ENCODE measurements at regions not wholly inside any gene's neighbourhood (a gene's known extent, or its start where the extent isn't known, plus 50 kb on each side); places are given as distances from the start of the nearest gene placed in this dataset.

DNA sequence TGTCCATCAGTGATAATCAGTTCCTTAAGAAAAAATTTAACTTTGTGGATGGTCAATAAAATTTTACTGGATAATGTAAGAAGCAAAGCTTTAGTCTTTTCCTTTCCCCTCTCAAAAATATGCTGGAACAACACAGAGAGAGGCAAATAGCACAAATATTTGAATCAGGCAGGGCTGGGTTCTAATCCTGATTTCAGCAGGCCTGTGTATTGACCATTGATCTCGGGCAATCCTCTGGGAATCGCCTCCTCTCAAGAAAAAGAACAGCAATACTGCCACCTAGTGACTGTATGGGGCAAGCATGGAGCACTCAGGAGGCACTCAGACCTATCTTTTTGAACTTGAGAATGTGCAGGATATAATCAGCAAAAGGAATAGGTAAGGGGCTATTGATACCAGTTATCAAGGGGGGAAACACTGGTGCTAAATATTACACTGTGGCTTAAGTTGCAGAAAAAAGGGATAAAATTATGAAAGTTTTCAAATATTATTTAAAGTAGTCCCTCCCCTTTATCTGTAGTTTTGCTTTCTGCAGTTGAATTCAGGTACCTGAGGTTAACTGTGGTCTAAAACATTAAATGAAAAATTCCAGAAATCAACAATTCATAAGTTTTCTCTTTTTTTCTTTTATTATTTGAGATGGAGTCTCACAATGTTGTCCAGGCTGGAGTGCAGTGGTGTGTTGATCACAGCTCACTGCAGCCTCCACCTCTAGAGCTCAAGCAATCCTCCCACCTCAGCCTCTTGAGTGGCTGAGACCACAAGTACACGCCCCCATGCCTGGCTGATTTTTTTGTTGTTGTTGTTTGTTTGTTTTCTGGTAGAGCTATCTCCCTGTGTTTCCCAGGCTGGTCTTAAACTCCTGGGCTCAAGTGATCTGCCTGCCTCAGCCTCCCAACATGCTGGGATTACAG lies 91.8 kb upstream of the NHSL1 start (continued):
- TF ChIP-seq, protein P1, sequence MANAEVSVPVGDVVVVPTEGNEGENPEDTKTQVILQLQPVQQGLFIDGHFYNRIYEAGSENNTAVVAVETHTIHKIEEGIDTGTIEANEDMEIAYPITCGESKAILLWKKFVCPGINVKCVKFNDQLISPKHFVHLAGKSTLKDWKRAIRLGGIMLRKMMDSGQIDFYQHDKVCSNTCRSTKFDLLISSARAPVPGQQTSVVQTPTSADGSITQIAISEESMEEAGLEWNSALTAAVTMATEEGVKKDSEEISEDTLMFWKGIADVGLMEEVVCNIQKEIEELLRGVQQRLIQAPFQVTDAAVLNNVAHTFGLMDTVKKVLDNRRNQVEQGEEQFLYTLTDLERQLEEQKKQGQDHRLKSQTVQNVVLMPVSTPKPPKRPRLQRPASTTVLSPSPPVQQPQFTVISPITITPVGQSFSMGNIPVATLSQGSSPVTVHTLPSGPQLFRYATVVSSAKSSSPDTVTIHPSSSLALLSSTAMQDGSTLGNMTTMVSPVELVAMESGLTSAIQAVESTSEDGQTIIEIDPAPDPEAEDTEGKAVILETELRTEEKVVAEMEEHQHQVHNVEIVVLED (CRISPR knock-in tag; IDR thresholded peaks at IDR 0.05; ENCODE audit: borderline replicate concordance) = no peak
- no peak for TF ChIP-seq THAP7 (CRISPR knock-in tag; IDR thresholded peaks at IDR 0.05)
- no peak for TF ChIP-seq ZNF552 (CRISPR knock-in tag; IDR thresholded peaks at IDR 0.05; ENCODE audit: borderline replicate concordance)
- TF ChIP-seq, protein P2, sequence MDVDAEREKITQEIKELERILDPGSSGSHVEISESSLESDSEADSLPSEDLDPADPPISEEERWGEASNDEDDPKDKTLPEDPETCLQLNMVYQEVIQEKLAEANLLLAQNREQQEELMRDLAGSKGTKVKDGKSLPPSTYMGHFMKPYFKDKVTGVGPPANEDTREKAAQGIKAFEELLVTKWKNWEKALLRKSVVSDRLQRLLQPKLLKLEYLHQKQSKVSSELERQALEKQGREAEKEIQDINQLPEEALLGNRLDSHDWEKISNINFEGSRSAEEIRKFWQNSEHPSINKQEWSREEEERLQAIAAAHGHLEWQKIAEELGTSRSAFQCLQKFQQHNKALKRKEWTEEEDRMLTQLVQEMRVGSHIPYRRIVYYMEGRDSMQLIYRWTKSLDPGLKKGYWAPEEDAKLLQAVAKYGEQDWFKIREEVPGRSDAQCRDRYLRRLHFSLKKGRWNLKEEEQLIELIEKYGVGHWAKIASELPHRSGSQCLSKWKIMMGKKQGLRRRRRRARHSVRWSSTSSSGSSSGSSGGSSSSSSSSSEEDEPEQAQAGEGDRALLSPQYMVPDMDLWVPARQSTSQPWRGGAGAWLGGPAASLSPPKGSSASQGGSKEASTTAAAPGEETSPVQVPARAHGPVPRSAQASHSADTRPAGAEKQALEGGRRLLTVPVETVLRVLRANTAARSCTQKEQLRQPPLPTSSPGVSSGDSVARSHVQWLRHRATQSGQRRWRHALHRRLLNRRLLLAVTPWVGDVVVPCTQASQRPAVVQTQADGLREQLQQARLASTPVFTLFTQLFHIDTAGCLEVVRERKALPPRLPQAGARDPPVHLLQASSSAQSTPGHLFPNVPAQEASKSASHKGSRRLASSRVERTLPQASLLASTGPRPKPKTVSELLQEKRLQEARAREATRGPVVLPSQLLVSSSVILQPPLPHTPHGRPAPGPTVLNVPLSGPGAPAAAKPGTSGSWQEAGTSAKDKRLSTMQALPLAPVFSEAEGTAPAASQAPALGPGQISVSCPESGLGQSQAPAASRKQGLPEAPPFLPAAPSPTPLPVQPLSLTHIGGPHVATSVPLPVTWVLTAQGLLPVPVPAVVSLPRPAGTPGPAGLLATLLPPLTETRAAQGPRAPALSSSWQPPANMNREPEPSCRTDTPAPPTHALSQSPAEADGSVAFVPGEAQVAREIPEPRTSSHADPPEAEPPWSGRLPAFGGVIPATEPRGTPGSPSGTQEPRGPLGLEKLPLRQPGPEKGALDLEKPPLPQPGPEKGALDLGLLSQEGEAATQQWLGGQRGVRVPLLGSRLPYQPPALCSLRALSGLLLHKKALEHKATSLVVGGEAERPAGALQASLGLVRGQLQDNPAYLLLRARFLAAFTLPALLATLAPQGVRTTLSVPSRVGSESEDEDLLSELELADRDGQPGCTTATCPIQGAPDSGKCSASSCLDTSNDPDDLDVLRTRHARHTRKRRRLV (CRISPR knock-in tag; IDR thresholded peaks at IDR 0.05) = no peak
- TF ChIP-seq RFX1 (IDR thresholded peaks at IDR 0.05) = no peak
- TF ChIP-seq ZNF230 (CRISPR knock-in tag; IDR thresholded peaks at IDR 0.05) = no peak
- TF ChIP-seq ZNF572 (CRISPR knock-in tag; IDR thresholded peaks at IDR 0.05) = no peak
- no peak for TF ChIP-seq ZNF784 (CRISPR knock-in tag; IDR thresholded peaks at IDR 0.05; ENCODE audit: borderline replicate concordance)
- TF ChIP-seq, protein P3, sequence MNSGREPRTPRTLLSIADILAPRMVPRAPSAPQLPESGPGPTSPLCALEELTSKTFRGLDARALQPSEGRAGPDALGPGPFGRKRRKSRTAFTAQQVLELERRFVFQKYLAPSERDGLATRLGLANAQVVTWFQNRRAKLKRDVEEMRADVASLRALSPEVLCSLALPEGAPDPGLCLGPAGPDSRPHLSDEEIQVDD (CRISPR knock-in tag; IDR thresholded peaks at IDR 0.05; ENCODE audit: borderline replicate concordance) = no peak
- no peak for TF ChIP-seq DPF2 (CRISPR knock-in tag; IDR thresholded peaks at IDR 0.05; ENCODE audit: borderline replicate concordance, low read depth)
- no peak for TF ChIP-seq ZBTB10 (CRISPR knock-in tag; IDR thresholded peaks at IDR 0.05; ENCODE audit: borderline replicate concordance)
- TF ChIP-seq ZNF83 (CRISPR knock-in tag; IDR thresholded peaks at IDR 0.05; ENCODE audit: borderline replicate concordance) = no peak
- no peak for TF ChIP-seq ZNF615 (CRISPR knock-in tag; IDR thresholded peaks at IDR 0.05; ENCODE audit: borderline replicate concordance)
- TF ChIP-seq ZNF24 (IDR thresholded peaks at IDR 0.05) = peak; percentile 71; the same call in 1 of the 2 replicates
- no peak for TF ChIP-seq KLF9 (CRISPR knock-in tag; IDR thresholded peaks at IDR 0.05; ENCODE audit: low read depth)
